T-cell (primary cell): ENCODE measurements at regions not wholly inside any gene's neighbourhood (a gene's known extent, or its start where the extent isn't known, plus 50 kb on each side); places are given as distances from the start of the nearest gene placed in this dataset.

Experiments used
- ATAC-seq, 4 experiments: fragments of 200-7000 bp in 3 of 4; fragments of 150-1000 bp in 1 of 4; cut with Tn5 transposase; replicated peaks in 1 of 4; 1 replicate in 3 of 4; 2 replicates in 1 of 4; pipeline ENCODE4 v1.10.0; 2021; ENCODE audit warnings: moderate library complexity in 3 of 4, mild to moderate bottlenecking in 2 of 4, moderate number of reproducible peaks in 1 of 4
- CTCF ChIA-PET, 2 donors: fragments of 300-600 bp; sonication (Branson Sonifier 250); formaldehyde crosslinking; loops; one replicate each; lab custom pipeline; 2022; ENCODE audit warnings: antibody characterized with exemption in 2 of 2; lab: Charles Lee
- POLR2A ChIA-PET, 2 donors: fragments of 300-600 bp; sonication (Branson Sonifier 250); formaldehyde crosslinking; loops; one replicate each; lab custom pipeline; 2022; ENCODE audit warnings: antibody characterized with exemption in 2 of 2; lab: Charles Lee
- DNase-seq, 35 experiments: peaks; one replicate each; pipeline versions ENCODE4 v3.0.0 to v3.0.0-alpha.2; 2013 to 2023
- H3K27ac ChIP-seq: one replicate; pipeline ENCODE4 v1.5.1; 2013; ENCODE audit warnings: low read length
- H3K27me3 ChIP-seq, 2 experiments: replicated peaks in 1 of 2; 1 replicate in 1 of 2; 2 replicates in 1 of 2; pipeline versions ENCODE4 v1.6.1 to v1.7.0; 2013; ENCODE audit warnings: low read length in 1 of 2, mixed read lengths in 1 of 2; ENCODE audit not compliant: control insufficient read depth in 2 of 2, insufficient read depth in 2 of 2; ENCODE audit errors: extremely low read depth in 1 of 2
- H3K36me3 ChIP-seq, 2 donors: 1 replicate in 1 of 2; 2 replicates in 1 of 2; pipeline versions ENCODE4 v1.6.1 to v1.7.0; 2013; ENCODE audit warnings: low read length in 1 of 2; ENCODE audit not compliant: control insufficient read depth in 2 of 2, insufficient read depth in 1 of 2; ENCODE audit errors: extremely low read depth in 1 of 2
- H3K4me1 ChIP-seq, 2 experiments: 1 replicate in 1 of 2; 2 replicates in 1 of 2; pipeline versions ENCODE4 v1.6.1 to v1.7.0; 2013; ENCODE audit warnings: low read length in 2 of 2, mixed read lengths in 1 of 2; ENCODE audit not compliant: insufficient read depth in 2 of 2, control insufficient read depth in 1 of 2; ENCODE audit errors: extremely low read depth in 1 of 2
- H3K4me3 ChIP-seq, 2 donors: 1 replicate in 1 of 2; 2 replicates in 1 of 2; pipeline versions ENCODE4 v1.5.1 to v1.7.0; 2013; ENCODE audit warnings: mild to moderate bottlenecking in 2 of 2, low read length in 1 of 2, moderate library complexity in 1 of 2; ENCODE audit not compliant: control insufficient read depth in 1 of 2; ENCODE audit errors: extremely low read depth in 1 of 2
- H3K9me3 ChIP-seq: 2 replicates; pipeline ENCODE4 v1.7.0; 2013
- H3K27ac Mint-ChIP-seq, 2 donors: one replicate each; pipeline ENCODE4 v1.8.0; 2020 to 2021; ENCODE audit warnings: mild to moderate bottlenecking in 2 of 2, mixed read lengths in 2 of 2
- H3K27me3 Mint-ChIP-seq, 2 donors: one replicate each; pipeline ENCODE4 v1.8.0; 2021 to 2022; ENCODE audit warnings: mixed read lengths in 2 of 2
- H3K36me3 Mint-ChIP-seq: one replicate; pipeline ENCODE4 v1.8.0; 2021; ENCODE audit warnings: mixed read lengths
- H3K4me1 Mint-ChIP-seq, 3 donors: one replicate each; pipeline ENCODE4 v1.8.0; 2020 to 2022; ENCODE audit warnings: mixed read lengths in 3 of 3, mild to moderate bottlenecking in 1 of 3
- H3K4me3 Mint-ChIP-seq, 3 donors: one replicate each; pipeline ENCODE4 v1.8.0; 2020 to 2022; ENCODE audit warnings: mild to moderate bottlenecking in 3 of 3, mixed read lengths in 3 of 3, moderate library complexity in 3 of 3
- H3K9me3 Mint-ChIP-seq, 3 donors: one replicate each; pipeline ENCODE4 v1.8.0; 2020 to 2022; ENCODE audit warnings: mixed read lengths in 3 of 3
- WGBS: methylation state at CpG from one replicate; pipeline ENCODE4 v1.1.5; 2013; ENCODE audit warnings: missing lambda C conversion rate; ENCODE audit not compliant: insufficient coverage; 5-methylcytosine and 5-hydroxymethylcytosine counted together

DNA sequence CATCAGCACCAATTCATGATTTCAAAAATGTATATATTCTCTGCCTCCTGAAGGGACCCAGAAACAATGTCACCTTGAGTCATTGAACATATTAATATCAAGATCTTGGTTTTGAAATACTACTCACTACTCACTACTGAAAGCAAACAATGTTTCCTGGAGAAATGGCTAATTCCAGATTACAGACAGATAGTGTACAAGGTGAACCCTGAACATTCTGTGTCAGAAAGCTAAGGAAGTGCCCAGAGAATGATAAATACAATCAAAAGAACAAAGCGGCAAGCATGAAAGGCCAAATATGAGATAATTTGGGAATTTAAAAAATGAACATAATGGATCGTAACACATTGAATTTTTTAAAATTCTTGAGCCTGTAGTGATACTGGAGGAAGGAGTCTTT, 101.5 kb upstream of the TENT5A start:
- 93% methylated on average over 2 of the region's 2 CpGs for WGBS

DNA sequence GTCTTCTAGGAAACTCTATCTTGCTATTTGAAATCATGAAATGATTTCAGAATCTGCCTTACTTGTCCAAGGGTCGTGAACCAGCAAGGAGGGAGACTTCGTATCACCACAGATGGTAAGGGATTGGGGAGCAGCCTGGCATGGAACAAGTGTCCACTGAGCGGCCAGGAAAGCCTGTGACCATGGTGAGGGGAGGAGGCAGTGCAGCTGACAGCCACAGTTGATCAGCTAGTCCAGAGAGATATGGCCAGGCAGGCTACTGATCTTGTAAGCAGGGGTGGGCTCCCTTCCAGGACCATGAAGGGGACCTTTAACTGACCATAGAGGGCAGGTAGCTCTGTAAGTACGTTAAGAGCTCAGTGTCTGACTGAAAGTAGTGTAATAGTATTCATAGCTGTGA, 96.8 kb upstream of the TENT5A start:
- Histone ChIP-seq H3K36me3 (no peaks in the 10 kb centered on the region), H3K4me1 (no peaks in the 10 kb centered on the region), H3K27ac (no peak overlapping the region), H3K9me3 (no peaks in the 10 kb centered on the region), H3K4me3 (no peak overlapping the region), H3K27me3 (no peaks in the 10 kb centered on the region)
- DNase-seq: no peak
- no peak for ATAC-seq
- no peak overlapping the region for H3K27ac Mint-ChIP-seq
- ChIA-PET CTCF (interaction anchor here in 1 of 2 donors (0.7 kb wide), 1 partner anchor 20 kb away, joined by 3 read pairs; no protein-coding TSS in a partner anchor), POLR2A (no interaction called here)
- WGBS: 60% methylated on average over 2 of the region's 4 CpGs
- H3K27me3 Mint-ChIP-seq: no peaks in the 10 kb centered on the region
- peaks cover 0 to 9% (median 5%) of the 10 kb centered on the region in 3 donors for H3K9me3 Mint-ChIP-seq
- no peaks in the 10 kb centered on the region for H3K36me3 Mint-ChIP-seq
- no peak overlapping the region for H3K4me3 Mint-ChIP-seq
- no peaks in the 10 kb centered on the region for H3K4me1 Mint-ChIP-seq

More for the DNA sequence above, 101.5 kb upstream of the TENT5A start:
- Histone ChIP-seq H3K27me3 (no peaks in the 10 kb centered on the region), H3K27ac (no peak overlapping the region), H3K4me1 (no peaks in the 10 kb centered on the region), H3K9me3 (no peaks in the 10 kb centered on the region), H3K4me3 (no peak overlapping the region), H3K36me3 (no peaks in the 10 kb centered on the region)
- ATAC-seq: no peak
- ChIA-PET POLR2A (no interaction called here), CTCF (no interaction called here)
- no peaks in the 10 kb centered on the region for H3K27me3 Mint-ChIP-seq
- no peaks in the 10 kb centered on the region for H3K36me3 Mint-ChIP-seq
- no peak overlapping the region for H3K27ac Mint-ChIP-seq
- no peak overlapping the region for H3K4me3 Mint-ChIP-seq
- no peak for DNase-seq
- H3K4me1 Mint-ChIP-seq: no peaks in the 10 kb centered on the region
- peaks cover 0 to 8% (median 3%) of the 10 kb centered on the region in 3 donors for H3K9me3 Mint-ChIP-seq

GRCh38 chr6:81847866-81848265, 95.4 kb upstream of the TENT5A start:
- no peaks in the 10 kb centered on the region for H3K27me3 Mint-ChIP-seq
- H3K27ac ChIP-seq: no peak overlapping the region
- ChIA-PET CTCF (interaction anchor here in 1 of 2 donors (0.5 kb wide), 1 partner anchor 1971 kb away, joined by 3 read pairs; no protein-coding TSS in a partner anchor), POLR2A (no interaction called here)
- H3K27me3 ChIP-seq: no peaks in the 10 kb centered on the region
- H3K4me1 Mint-ChIP-seq: no peaks in the 10 kb centered on the region
- H3K36me3 Mint-ChIP-seq: no peaks in the 10 kb centered on the region
- H3K36me3 ChIP-seq: no peaks in the 10 kb centered on the region
- no peaks in the 10 kb centered on the region for H3K9me3 ChIP-seq
- no peak overlapping the region for H3K27ac Mint-ChIP-seq
- peaks cover 0 to 9% (median 5%) of the 10 kb centered on the region in 3 donors for H3K9me3 Mint-ChIP-seq
- H3K4me1 ChIP-seq: no peaks in the 10 kb centered on the region
- H3K4me3 Mint-ChIP-seq: no peak overlapping the region
- ATAC-seq: no peak
- DNase-seq: no peak
- WGBS: 57% methylated on average over 1 of the region's 3 CpGs
- no peak overlapping the region for H3K4me3 ChIP-seq

- Histone ChIP-seq H3K27me3 (no peaks in the 10 kb centered on the region), H3K36me3 (no peaks in the 10 kb centered on the region), H3K27ac (no peak overlapping the region), H3K4me1 (no peaks in the 10 kb centered on the region), H3K4me3 (no peak overlapping the region), H3K9me3 (no peaks in the 10 kb centered on the region)
- H3K27me3 Mint-ChIP-seq: no peaks in the 10 kb centered on the region
- no peaks in the 10 kb centered on the region for H3K36me3 Mint-ChIP-seq
- no peak for DNase-seq
- no peak for ATAC-seq
- peaks cover 0 to 9% (median 2%) of the 10 kb centered on the region in 3 donors for H3K9me3 Mint-ChIP-seq
- ChIA-PET CTCF (no interaction called here), POLR2A (no interaction called here)
- no CpG with 5 or more reads among the region's 2 CpGs for WGBS
- no peak overlapping the region for H3K27ac Mint-ChIP-seq
- H3K4me3 Mint-ChIP-seq: no peak overlapping the region
- H3K4me1 Mint-ChIP-seq: no peaks in the 10 kb centered on the region
These were observed 92.2 kb upstream of the TENT5A start for GRCh38 chr6:81844686-81845085.

DNA sequence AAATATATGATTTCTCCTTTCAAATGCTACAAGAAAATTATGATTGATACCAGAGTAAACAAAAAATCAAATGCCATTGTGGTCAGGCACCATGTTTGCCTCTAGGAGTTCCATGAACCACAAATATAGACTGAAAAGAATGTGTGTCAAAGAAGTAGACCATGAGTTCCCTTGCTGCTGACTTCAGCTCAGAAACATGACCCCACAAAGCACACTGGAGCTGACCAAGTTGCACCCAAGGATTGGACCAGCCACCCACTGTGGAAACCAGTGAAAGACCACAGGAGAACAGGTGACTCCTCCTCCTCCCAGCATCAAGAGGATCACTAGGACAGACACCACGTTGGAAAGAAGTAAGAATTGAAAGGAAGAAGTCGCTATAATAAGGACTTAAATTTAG, 90.8 kb upstream of the TENT5A start:
- H3K9me3 Mint-ChIP-seq: peaks cover 0 to 4% (median 2%) of the 10 kb centered on the region in 3 donors
- no peaks in the 10 kb centered on the region for H3K36me3 Mint-ChIP-seq
- ATAC-seq: no peak
- Histone ChIP-seq H3K4me1 (no peaks in the 10 kb centered on the region), H3K36me3 (no peaks in the 10 kb centered on the region), H3K9me3 (no peaks in the 10 kb centered on the region), H3K4me3 (no peak overlapping the region), H3K27me3 (no peaks in the 10 kb centered on the region), H3K27ac (no peak overlapping the region)
- DNase-seq: no peak
- H3K4me1 Mint-ChIP-seq: no peaks in the 10 kb centered on the region
- no peak overlapping the region for H3K4me3 Mint-ChIP-seq
- no peak overlapping the region for H3K27ac Mint-ChIP-seq
- no peaks in the 10 kb centered on the region for H3K27me3 Mint-ChIP-seq
- ChIA-PET POLR2A (no interaction called here), CTCF (no interaction called here)
- WGBS: no CpG with 5 or more reads among the region's 2 CpGs

DNA sequence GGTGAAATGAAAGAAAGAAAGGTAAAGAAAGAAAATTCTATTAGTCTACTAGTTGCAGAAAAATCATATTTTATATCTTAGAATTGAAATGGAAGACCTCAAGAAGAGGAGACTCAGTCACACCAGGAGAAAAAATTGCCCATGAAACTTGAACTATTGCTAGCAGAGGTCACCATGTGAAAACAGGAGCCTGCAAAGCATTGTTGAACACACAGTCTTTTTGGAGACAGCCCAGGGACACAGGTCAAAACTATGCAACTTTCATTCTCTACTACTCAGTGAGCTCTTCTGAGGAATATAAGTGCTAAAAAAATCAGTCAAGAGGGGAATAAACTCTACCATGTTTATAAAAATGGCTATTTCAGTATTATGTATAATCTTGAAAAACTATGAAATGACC, 89.8 kb upstream of the TENT5A start:
- Mint-ChIP-seq H3K27me3 (no peaks in the 10 kb centered on the region), H3K4me3 (no peak overlapping the region), H3K27ac (no peak overlapping the region), H3K9me3 (peaks cover 0 to 1% (median 0%) of the 10 kb centered on the region in 3 donors), H3K36me3 (no peaks in the 10 kb centered on the region), H3K4me1 (no peaks in the 10 kb centered on the region)
- Histone ChIP-seq H3K27me3 (no peaks in the 10 kb centered on the region), H3K36me3 (no peaks in the 10 kb centered on the region), H3K4me1 (no peaks in the 10 kb centered on the region), H3K27ac (no peak overlapping the region), H3K9me3 (no peaks in the 10 kb centered on the region), H3K4me3 (no peak overlapping the region)
- ATAC-seq (no peak), DNase-seq (no peak)
- CTCF ChIA-PET: no interaction called here
- POLR2A ChIA-PET: no interaction called here
